GM13976 (cell line): ENCODE measurements at regions not wholly inside any gene's neighbourhood (a gene's known extent, or its start where the extent isn't known, plus 50 kb on each side); places are given as distances from the start of the nearest gene placed in this dataset.

Experiments used
- DNase-seq: peaks from one replicate; pipeline ENCODE4 v3.0.0; 2012; ENCODE audit warnings: low spot score
- in situ Hi-C: fragments of 300-500 bp; cut with MboI; formaldehyde crosslinking; loops from one replicate; pipeline ENCODE4 v1.12.0; 2022; ENCODE audit warnings: low sequenced_read_pairs, mixed read lengths, inconsistent platforms; ENCODE audit not compliant: unreplicated experiment
- TF ChIP-seq, protein P1 (sequence below): IDR thresholded peaks from 2 replicates; pipeline ENCODE4 v1.5.1; 2012; ENCODE audit warnings: borderline replicate concordance, mild to moderate bottlenecking; ENCODE audit not compliant: insufficient read depth; ENCODE audit errors: extremely low read depth, missing control alignments, control extremely low read depth

DNA sequence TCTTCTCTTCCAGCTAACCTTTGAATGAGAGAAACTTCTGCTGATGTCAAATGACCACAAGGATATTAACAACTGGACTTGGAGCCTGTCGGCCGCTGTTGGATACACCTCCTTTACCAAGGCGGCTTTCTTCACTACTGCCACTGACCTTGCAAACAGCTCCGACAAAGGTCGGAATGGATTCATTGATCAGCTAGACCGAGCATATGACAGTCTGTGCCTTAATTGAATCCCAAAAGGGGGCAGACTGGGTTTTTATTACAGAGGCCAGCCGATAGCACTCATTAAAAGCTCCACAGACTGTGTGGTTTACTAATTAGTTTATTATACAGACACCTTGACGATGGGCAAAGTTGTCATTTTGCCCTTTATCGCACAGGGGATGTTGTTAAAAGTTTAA is 394.5 kb downstream of the RERGL start:
- TF ChIP-seq, protein P1, sequence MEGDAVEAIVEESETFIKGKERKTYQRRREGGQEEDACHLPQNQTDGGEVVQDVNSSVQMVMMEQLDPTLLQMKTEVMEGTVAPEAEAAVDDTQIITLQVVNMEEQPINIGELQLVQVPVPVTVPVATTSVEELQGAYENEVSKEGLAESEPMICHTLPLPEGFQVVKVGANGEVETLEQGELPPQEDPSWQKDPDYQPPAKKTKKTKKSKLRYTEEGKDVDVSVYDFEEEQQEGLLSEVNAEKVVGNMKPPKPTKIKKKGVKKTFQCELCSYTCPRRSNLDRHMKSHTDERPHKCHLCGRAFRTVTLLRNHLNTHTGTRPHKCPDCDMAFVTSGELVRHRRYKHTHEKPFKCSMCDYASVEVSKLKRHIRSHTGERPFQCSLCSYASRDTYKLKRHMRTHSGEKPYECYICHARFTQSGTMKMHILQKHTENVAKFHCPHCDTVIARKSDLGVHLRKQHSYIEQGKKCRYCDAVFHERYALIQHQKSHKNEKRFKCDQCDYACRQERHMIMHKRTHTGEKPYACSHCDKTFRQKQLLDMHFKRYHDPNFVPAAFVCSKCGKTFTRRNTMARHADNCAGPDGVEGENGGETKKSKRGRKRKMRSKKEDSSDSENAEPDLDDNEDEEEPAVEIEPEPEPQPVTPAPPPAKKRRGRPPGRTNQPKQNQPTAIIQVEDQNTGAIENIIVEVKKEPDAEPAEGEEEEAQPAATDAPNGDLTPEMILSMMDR = no peak
- no peak for DNase-seq
- in situ Hi-C loops = no loop called here

DNA sequence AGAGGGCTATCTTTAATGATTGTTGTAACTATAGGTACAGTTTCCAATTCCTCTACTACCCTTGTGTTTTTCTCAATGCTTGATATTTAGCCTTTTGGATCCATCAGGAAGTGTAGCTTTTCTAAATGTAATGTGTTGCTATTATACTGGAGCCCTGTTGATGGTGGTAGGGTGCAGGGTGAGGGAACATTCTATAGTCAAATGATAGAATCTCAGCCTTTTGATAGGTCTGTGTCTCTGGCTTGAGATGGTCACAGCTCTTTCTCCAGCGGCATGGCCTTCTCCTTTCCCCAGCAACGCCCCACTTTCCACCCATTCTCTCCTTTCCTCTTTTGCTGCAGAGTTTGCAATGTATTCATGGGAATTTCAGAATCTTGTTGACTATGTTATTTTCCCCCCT is 398.6 kb downstream of the RERGL start:
- TF ChIP-seq, protein P1 = no peak
- in situ Hi-C loops = no loop called here
- DNase-seq = no peak

DNA sequence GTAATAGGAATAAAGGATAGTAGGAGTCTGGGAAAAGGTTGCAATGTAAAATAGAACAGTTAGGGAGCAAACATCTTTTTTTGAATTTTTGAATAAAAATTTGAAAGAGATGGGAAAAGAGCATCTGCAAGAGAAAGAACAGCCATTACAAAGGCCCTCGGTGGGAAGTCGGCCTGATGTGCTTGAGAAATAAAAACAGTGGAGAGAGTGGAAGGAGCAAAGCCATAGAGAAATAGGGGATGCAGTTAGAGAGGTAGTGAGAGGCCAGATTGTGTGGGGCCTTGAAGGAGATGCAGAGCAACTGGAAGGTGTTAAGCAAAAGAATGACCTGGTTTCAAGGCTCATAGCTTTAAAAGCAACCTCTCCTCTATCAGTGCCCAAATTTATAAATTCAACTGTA is 409.8 kb downstream of the RERGL start:
- DNase-seq = no peak
- in situ Hi-C loops = no loop called here
- TF ChIP-seq, protein P1 = no peak

DNA sequence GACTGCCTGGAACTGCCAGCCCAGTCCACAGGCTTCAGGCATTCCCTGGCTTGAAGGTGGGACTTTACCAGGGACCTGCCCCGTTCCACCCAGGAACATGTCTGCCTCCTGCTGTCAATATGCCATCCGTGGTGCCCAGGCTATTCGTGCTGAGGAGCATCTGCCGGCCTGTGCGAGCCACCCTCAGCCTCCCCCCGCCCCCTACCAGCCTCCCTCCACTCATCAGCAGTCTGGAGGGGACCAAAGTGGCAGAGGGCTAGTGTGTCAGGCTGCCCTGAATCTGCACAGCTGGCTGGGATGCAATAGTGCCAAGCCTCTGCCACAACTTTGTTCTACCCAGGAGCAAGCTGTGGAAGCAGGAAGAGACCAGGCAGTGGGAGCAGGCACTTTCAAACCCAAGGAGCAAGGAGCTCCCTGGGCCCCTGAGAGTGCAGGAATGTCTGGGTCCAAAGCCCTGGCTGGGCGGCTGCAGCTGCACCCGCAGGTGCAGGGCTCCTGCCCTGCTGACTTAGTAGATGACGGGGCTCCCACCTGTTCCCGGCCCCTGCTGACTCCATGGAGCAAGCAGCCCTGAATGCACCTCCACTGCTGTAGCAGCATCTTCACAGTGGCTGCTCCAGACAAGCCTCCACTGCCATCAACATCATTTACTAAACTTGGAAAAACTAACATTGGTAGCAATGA is 423.2 kb downstream of the RERGL start:
- DNase-seq = no peak
- in situ Hi-C loops = no loop called here
- TF ChIP-seq, protein P1 = no peak

DNA sequence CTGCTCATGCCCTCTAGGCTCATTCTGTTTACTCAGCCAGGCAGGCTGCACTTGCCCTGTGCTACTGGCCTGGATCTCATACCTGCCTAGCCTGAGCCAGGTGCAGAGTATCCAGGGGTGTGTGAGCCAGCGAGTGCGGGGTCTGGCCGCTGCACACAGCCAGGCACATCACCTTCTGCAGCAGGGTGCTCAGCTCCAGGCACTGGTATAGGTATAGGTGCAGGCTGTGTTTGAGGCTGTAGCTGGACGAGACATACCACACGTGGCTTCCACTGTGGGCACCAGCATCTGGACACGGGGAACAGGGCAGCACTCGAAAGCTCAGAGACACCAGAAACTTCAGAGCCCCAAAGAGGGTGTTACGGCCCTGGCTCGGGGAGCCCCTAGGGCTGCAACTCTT is 424.2 kb downstream of the RERGL start:
- no peak for DNase-seq
- TF ChIP-seq, protein P1 = no peak
- in situ Hi-C loops = no loop called here

DNA sequence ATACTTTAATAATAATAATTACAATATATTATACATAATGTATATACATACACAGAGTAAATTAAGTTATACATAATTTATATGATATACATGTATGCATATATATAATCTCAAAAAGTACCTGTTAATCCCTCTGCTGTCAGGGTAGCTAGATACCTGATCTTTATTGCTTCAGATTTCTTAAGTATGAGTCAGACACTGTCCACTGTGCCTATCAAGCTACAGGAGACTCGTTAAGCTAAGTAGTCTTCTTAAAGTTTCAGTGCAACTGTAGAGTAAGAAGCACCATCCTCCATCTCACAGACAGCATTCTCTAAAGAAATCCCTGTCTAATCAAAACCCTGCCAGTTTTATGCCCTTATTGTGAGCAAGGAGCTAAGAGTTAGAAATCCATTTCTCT is 428.7 kb downstream of the RERGL start:
- TF ChIP-seq, protein P1 = no peak
- no peak for DNase-seq
- in situ Hi-C loops = no loop called here

DNA sequence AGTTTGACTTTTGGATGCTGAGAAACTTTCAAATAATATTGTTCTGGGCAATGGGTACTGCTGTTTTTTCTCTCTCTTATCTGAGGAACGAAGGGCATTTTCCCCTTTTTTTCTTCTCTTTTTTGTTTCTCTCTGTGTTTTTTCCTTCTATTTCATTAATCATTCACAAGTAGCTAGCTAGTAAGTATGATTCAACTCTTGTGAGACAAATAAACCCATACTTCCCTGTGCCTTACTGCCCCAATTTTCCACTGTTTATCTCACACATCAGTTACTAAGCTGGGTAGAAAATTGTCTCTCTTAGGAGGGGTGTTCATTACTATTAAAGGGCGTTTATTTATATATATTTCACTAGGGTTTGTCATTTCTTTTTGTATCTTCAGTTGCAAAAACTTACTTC is 437.6 kb downstream of the RERGL start:
- TF ChIP-seq, protein P1 = no peak
- in situ Hi-C loops = no loop called here
- DNase-seq = no peak
